ENCODE measurements at regions not wholly inside any gene's neighbourhood (a gene's known extent, or its start where the extent isn't known, plus 50 kb on each side); places are given as distances from the start of the nearest gene placed in this dataset.
"Not testable (repeated sequence)": the region's sequence is repeated elsewhere in the genome, so short reads cannot be mapped to it uniquely, and the experiment has no call there.

DNA sequence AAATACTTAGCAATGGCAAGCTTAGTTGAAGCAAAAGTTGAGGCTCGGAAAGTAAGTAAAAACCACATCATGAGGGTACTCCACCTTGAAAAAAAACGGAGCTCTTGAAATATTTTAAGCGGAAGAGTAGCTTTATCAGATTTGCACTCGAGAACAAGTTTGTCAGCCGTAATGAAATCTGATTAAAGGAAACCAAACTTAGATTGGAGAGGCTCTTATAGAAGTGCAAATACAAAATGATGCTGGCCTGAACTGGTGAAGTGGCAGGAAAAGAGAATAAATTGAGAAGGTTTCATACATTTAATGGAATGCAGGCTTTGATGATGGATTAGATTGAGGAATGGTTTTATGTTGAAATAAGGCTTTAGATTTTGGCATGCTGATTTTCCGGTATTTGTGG is 484.2 kb downstream of the PID1 start:
- DNase-seq, result no peak

GRCh38 chr2:228782281-228782680 is 488.8 kb downstream of the PID1 start:
- no peak for DNase-seq

DNA sequence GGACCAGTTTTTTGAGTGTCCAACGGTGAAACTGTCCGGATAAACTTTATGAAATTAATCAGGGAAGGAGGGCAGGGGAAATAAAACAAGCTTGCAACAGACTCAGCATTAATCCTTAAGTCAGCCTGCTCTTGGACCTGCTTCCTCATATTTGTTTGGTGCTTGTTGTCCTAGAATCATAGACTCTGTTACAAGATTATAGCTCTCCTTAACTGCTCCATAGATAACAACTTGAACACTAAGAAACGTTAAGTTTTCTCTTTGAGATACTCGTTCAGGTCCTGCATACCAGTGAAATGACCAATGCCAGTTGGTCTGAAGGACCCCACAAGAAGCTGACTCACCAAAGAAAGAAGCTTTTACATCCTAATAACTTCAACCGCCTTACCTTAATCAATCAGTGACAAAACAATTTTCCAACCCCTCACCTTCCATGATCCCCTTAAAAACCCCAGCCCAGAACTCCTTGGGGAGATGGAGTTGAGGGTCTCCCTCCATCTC is 493.2 kb downstream of the PID1 start:
- no peak for DNase-seq

- no peak for DNase-seq
Measured at GRCh38 chr2:228774548-228774947, 496.5 kb downstream of the PID1 start.

DNA sequence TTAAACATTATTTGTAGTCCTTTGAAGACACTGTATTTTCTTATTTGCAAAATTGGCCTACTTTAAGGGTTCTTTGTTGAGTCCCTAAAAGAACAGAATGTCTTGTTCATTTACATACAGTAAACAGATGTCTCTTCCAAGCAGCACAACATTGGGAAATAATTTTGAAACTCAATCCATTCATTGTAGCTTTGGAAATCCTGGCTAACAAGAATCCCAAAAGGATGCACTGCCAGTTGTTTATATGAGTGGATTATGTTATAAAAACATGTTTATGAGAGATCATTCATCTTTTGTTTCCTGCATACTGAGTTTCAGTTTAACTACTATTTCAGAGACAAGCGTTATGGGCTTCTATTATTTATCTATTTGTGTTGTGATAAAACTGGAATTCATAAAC is 499.3 kb downstream of the PID1 start:
- no peak for DNase-seq

GRCh38 chr2:228771315-228771714 is 499.8 kb downstream of the PID1 start:
- DNase-seq, result no peak

- DNase-seq, result peak; percentile 82
Measured at GRCh38 chr2:228768818-228769217, 502.3 kb downstream of the PID1 start.

DNA sequence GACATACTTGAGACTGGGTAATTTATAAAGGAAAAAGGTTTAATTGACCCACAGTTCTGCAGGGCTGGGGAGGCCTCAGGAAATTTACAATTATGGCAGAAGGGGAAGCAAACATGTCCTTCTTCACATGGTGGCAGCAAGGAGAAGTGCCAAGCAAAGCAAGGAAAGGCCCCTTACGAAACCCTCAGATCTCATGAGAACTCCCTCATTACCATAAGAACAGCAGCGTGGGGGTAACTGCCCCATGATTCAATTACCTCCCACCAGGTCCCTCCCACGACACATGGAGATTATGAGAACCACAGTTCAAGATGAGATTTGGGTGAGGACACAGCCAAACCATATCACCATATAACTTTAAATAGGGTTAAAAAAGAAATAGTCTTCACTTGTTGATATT is 502.9 kb downstream of the PID1 start:
- not testable (repeated sequence) for DNase-seq

- DNase-seq, result peak; percentile 54
Measured at GRCh38 chr2:228767196-228767595, 503.9 kb downstream of the PID1 start.

GRCh38 chr2:228763379-228763981 is 507.6 kb downstream of the PID1 start:
- no peak for DNase-seq

DNA sequence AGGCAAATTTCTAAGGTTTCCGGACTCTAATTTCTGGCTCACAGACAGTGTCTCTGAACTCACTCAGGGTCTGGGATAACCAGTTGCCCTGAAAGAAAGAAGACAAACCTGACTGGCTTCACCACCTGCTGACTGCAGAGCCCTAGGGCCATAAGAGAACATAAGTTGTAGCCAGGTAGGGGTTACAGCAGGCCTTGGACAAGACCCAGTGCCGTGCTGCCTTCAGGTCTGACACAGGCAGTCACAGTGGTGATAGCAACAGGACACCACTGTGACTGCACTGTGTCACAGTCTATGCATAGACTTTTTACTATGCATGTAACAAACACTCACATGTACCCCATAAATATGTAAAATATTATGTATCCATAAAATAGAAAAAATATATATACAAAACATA is 508.5 kb downstream of the PID1 start:
- DNase-seq, result no peak

DNA sequence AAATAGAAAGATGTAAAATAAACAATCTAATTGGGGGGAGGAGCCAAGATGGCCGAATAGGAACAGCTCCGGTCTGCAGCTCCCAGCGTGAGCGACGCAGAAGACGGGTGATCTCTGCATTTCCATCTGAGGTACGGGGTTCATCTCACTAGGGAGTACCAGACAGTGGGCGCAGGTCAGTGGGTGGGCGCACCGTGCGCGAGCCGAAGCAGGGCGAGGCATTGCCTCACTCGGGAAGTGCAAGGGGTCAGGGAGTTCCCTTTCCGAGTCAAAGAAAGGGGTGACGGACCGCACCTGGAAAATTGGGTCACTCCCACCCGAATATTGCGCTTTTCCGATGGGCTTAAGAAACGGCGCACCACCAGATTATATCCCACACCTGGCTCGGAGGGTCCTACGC is 515.4 kb downstream of the PID1 start:
- DNase-seq, result not testable (repeated sequence)

DNA sequence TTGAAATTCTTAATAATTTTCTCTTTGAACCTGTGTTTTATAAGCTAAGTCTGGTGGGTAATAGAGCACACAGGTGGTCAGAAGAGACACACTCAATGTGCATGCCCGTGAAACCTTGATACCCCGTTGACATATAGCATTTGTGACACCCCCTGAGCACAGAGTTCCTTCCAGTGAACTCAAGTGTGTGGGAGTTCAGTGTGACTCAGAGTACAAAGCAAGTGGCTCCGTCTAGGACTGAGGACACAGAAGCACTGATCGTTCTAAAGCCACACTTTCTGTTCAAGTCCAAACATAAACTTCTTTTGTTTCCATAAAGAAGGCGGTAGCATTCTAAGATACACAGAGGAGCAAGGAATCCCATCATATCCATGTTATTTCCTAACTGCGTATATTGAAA is 523.6 kb downstream of the PID1 start:
- no peak for DNase-seq

- no peak for DNase-seq
Measured at GRCh38 chr2:228738671-228739380, 532.3 kb downstream of the PID1 start.

DNA sequence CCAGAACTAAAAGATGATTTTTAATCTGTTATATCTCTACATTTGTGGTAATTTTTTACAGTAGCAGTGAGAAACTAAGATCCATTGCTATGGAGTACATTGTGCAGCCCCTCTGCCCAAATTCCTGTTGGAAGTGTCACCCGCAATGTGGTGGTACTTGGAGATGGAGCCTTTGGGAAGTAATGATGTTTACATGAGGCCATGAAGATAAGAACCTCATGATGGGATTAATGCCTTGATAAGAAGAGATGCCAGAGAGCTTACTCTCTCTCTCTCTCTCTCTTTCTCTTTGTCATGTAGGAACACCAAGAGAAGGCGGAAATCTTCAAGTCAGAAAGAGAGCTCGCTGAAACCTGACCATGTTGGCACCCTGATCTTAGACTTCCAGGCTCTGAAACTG is 535.4 kb downstream of the PID1 start:
- no peak for DNase-seq

GRCh38 chr2:228731517-228731916 is 539.6 kb downstream of the PID1 start:
- peak; percentile 65 for DNase-seq

DNA sequence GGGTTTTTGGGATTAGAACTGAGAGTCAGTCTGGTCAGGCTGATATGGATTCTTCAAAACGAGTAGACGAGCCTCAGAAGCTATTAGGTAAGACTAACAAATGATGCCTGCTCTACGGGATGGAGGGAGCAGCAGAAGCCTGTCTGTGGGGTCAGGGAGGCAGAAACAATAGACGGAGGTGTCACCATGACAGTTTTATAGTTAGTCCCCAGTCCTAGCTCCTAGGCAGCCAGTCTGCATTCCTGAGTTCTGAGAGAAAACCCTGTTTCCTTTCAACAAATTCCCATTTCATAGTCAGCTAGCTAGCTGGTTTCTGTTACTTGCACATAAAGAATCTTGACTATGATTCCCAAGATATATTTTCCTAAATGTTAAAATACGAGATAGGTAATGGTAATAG is 542.1 kb downstream of the PID1 start:
- DNase-seq, result peak; percentile 2

GRCh38 chr2:228725031-228725430 is 543.5 kb upstream of the SPHKAP start:
- no peak for DNase-seq

DNA sequence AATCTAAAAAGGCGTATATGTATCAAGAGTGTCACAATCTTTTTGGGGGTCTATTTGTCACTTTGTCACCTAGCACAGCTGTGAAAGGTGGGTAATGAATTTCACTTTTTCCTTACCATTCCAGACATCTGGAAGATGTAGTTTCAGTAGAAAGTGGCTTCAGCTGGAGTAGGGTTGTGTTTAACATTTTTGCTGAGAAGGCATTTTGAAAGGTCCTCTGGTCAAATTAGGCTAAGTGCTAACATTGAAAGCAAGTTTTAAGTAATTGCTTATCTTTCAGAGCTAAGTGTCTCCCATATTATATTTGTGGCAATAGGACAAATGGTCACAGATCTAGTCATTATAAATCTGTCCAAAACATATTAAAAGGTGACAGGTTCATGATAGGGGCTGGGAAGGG is 542.1 kb upstream of the SPHKAP start:
- DNase-seq, result no peak

DNA sequence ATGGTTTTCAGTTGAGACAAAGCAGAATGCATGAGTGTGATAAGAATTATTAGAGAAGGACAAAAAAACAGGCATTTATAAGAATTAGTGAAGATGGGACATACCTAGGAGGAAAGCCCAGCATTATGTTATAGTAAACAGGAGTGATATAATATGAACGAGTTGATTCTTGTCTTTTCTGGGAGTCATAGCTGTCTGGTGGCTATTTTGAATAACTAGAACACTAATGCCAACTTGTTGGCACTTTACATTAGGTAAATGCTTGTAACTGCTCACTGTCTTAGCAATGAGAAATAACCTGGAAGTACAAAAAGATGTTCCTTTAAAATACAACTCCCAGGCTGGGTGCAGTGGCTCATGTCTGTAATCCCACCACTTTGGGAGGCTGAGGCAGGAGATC is 540.8 kb upstream of the SPHKAP start:
- DNase-seq, result no peak

GRCh38 chr2:228720895-228721294 is 539.4 kb upstream of the SPHKAP start:
- no peak for DNase-seq

- no peak for DNase-seq
Measured at GRCh38 chr2:228709788-228710371, 528.4 kb upstream of the SPHKAP start.

DNA sequence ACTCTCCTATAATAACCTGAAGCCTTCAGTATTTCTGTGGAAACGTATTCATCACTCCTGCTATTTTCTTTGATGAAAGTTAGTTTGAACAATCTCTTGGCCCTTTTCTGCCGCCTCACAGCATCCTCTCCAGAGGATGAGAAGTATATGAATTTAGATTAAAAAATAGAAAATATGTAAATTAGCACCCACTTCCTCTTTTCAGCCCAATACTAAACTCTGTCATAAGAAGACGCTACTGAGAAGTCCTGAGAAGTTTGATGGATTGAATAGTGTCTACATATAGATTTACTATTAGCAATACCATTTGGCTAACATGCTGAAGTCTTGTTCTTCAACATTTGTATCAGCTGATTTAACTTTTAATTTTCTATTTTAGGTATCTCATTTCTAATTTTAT is 526.4 kb upstream of the SPHKAP start:
- no peak for DNase-seq

DNA sequence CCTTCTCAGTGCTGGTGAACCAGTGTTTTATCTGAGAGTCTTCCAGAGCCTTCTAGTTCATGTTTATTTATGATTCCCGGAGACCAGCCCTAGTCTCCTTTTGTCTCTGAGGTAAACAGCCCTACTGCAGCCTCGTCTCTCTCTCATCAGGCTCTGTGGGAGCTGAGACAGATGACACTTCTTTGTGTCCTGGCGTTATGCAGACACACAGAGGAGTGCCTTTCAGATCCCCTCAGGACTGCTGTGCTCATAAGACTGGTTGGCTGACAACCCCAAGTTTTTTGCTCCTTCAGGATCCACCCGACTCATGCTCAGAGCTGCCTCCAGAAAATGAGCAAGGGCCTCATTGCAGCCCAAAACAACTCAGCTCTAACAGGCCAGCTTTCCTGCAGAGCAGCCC is 523.8 kb upstream of the SPHKAP start:
- no peak for DNase-seq

All from fibroblast of skin of scalp (primary cell).